ENCODE measurements at regions not wholly inside any gene's neighbourhood (a gene's known extent, or its start where the extent isn't known, plus 50 kb on each side); places are given as distances from the start of the nearest gene placed in this dataset.

DNA sequence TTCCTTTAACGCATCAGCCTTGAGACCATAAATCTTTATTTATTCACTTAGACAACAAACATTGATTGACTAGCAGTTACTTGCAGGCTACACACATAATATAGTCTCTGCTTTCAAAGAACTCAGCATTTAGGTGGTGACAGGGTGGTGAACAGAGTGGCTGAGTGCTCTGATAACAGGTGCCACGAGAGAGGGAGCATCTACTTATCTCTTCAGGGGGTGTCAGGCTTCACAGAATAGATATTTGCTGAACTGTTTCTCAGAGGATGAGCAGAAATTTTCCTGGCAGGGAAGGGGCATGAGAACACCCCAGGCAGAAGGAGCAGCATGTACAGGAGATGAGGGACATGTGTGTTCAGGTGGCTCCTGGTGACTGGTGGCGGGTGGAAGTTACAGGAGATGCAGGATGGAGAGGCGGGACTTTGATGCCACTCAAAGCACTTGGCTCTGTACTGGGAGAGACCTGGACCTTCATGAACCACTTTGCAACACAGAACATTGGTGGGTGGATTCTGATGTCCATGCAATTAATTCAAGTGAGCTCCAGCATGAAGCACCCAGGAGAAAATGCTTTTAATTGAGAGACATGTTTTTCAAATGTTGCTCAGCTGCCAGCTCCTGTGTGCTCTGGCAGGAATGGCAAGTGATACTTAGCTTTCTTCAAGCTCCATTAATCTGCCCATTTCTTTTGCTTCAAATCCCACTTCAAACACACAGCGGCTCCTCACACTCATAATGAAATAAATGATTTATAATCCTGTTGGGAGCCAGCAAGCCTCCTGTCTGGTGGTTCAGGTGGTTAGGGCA, 248.9 kb downstream of the MYCN start:
- Histone ChIP-seq H3K27me3 (ENCODE audit: insufficient read depth, low read length) (no peaks in the 10 kb centered on the region), H2AFZ (ENCODE audit: low read length) (no peak overlapping the region), H2BK20ac (ENCODE audit: low read depth, low read length, poor library complexity, severe bottlenecking) (no peak overlapping the region), H2BK15ac (ENCODE audit: low read depth, low read length) (no peak overlapping the region), H3K79me1 (ENCODE audit: insufficient read depth, low read depth, low read length, poor library complexity, severe bottlenecking) (no peaks in the 10 kb centered on the region), H2BK12ac (ENCODE audit: insufficient read length, low read depth, low read length) (no peak overlapping the region), H2AK5ac (ENCODE audit: insufficient read length, low read length) (no peak overlapping the region), H3K18ac (ENCODE audit: insufficient read length, low read depth, low read length) (no peak overlapping the region), H2BK5ac (ENCODE audit: insufficient read length, low read length) (no peak overlapping the region), H4K91ac (ENCODE audit: insufficient read length, low read depth, low read length) (no peak overlapping the region), H4K20me1 (ENCODE audit: control insufficient read depth, insufficient read depth, insufficient read length) (no peaks in the 10 kb centered on the region), H3K9me3 (ENCODE audit: control insufficient read depth, low read depth, low read length) (no peaks in the 10 kb centered on the region), H3K27ac (ENCODE audit: insufficient read length, low read depth, low read length) (no peak overlapping the region), H3K4me2 (ENCODE audit: insufficient read depth, insufficient read length, low read length) (no peak overlapping the region), H3K79me2 (ENCODE audit: insufficient read depth, low read length) (no peaks in the 10 kb centered on the region), H3T11ph (ENCODE audit: low read length) (no peak overlapping the region), H4K5ac (ENCODE audit: insufficient read length, low read depth, low read length) (no peak overlapping the region), H3K14ac (ENCODE audit: insufficient read depth, low read length) (no peak overlapping the region), H4K8ac (replicated peaks; ENCODE audit: insufficient read length, low read depth, low read length) (no peak overlapping the region), H3K56ac (ENCODE audit: insufficient read length, low read depth, low read length) (no peak overlapping the region), H3K23ac (ENCODE audit: insufficient read length, low read depth, low read length) (no peak overlapping the region), H3K4me1 (ENCODE audit: insufficient read depth, low read length) (peaks cover 2% of the 10 kb centered on the region; the same call in 1 of the 2 replicates), H3K9ac (ENCODE audit: extremely low read depth, insufficient read length, low read length) (no peak overlapping the region), H2BK120ac (ENCODE audit: low read depth, low read length, poor library complexity, severe bottlenecking) (no peak overlapping the region), H3K23me2 (ENCODE audit: insufficient read length, low read depth, low read length, poor library complexity, severe bottlenecking) (no peaks in the 10 kb centered on the region), H3K4ac (ENCODE audit: low read depth, low read length) (no peak overlapping the region)
- H3K36me3 Mint-ChIP-seq (ENCODE audit: insufficient read depth in 1 of 3, low read depth in 3 of 3): no peaks in the 10 kb centered on the region
- peak overlapping the region in 1 of 3 experiments; percentile 57; a peak in 2 of 7 replicates for H3K27ac Mint-ChIP-seq
- peaks cover 29% of the 10 kb centered on the region in 2 experiments for H3K4me1 Mint-ChIP-seq
- H3K27me3 Mint-ChIP-seq (ENCODE audit: low read depth): no peaks in the 10 kb centered on the region
- H3K9me3 Mint-ChIP-seq: no peaks in the 10 kb centered on the region
- no peak for DNase-seq
- TF ChIP-seq, protein P1, sequence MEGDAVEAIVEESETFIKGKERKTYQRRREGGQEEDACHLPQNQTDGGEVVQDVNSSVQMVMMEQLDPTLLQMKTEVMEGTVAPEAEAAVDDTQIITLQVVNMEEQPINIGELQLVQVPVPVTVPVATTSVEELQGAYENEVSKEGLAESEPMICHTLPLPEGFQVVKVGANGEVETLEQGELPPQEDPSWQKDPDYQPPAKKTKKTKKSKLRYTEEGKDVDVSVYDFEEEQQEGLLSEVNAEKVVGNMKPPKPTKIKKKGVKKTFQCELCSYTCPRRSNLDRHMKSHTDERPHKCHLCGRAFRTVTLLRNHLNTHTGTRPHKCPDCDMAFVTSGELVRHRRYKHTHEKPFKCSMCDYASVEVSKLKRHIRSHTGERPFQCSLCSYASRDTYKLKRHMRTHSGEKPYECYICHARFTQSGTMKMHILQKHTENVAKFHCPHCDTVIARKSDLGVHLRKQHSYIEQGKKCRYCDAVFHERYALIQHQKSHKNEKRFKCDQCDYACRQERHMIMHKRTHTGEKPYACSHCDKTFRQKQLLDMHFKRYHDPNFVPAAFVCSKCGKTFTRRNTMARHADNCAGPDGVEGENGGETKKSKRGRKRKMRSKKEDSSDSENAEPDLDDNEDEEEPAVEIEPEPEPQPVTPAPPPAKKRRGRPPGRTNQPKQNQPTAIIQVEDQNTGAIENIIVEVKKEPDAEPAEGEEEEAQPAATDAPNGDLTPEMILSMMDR (conservative IDR thresholded peaks at IDR 0.05): no peak
- WGBS (ENCODE audit: extremely low coverage, insufficient read length, low lambda C conversion rate): no CpG with 5 or more reads among the region's 5 CpGs
- H3K4me3 Mint-ChIP-seq: no peak overlapping the region

Data from H9 (cell line).